A549 (cell line): ENCODE measurements at regions not wholly inside any gene's neighbourhood (a gene's known extent, or its start where the extent isn't known, plus 50 kb on each side); places are given as distances from the start of the nearest gene placed in this dataset.

Source experiments
- ATAC-seq, 2 experiments: fragments of 200-7000 bp in 1 of 2; fragments of >200 bp in 1 of 2; cut with Nextera tagmentation in 1 of 2; cut with Tn5 transposase in 1 of 2; 3 replicates each; pipeline versions ENCODE4 v1.8.0 to v1.9.1; 2018 to 2020; ENCODE audit warnings: mild to moderate bottlenecking in 1 of 2, moderate library complexity in 1 of 2
- CTCF ChIA-PET: fragments of 300-600 bp; sonication (Branson Sonifier 250); formaldehyde crosslinking; extraction: SDS; loops from one replicate; lab custom pipeline; 2021; ENCODE audit warnings: antibody characterized with exemption, inconsistent platforms; lab: Yijun Ruan, JAX
- POLR2A ChIA-PET: fragments of 350-600 bp; formaldehyde crosslinking; extraction: SDS; loops from one replicate; lab custom pipeline; 2021; ENCODE audit warnings: antibody characterized with exemption, inconsistent platforms; lab: Yijun Ruan, JAX
- DNase-seq, 2 experiments: peaks; one replicate each; pipeline versions ENCODE4 v3.0.0 to v3.0.0-alpha.2; 2011 to 2016; ENCODE audit warnings: low read depth in 1 of 2, low spot score in 1 of 2
- FAIRE-seq: peaks from 2 replicates; lab custom pipeline; 2011; peaks lifted over from hg19 to GRCh38; lab: Jason Lieb, UNC
- H3K27ac ChIP-seq, 2 experiments: fragments of >200 bp; sonication (Bioruptor Twin); formaldehyde crosslinking; 3 replicates each; pipeline ENCODE4 v1.5.1; 2016 to 2017
- H3K4me1 ChIP-seq: fragments of >200 bp; sonication (Bioruptor Twin); formaldehyde crosslinking; 3 replicates; pipeline ENCODE4 v1.6.1; 2016
- H3K4me2 ChIP-seq: fragments of >200 bp; sonication (Bioruptor Twin); formaldehyde crosslinking; 3 replicates; pipeline ENCODE4 v1.6.1; 2016
- H3K4me3 ChIP-seq: fragments of >200 bp; sonication (Bioruptor Twin); formaldehyde crosslinking; 3 replicates; pipeline ENCODE4 v1.5.1; 2016
- H3K9me3 ChIP-seq: fragments of >200 bp; sonication (Bioruptor Twin); formaldehyde crosslinking; 3 replicates; pipeline ENCODE4 v1.6.1; 2016
- CBX8 ChIP-seq: fragments of 200-600 bp; sonication (generic); IDR thresholded peaks from 2 replicates; pipeline ENCODE4 v1.6.1; 2016
- CHD2 ChIP-seq: fragments of 150-350 bp; IDR thresholded peaks from 2 replicates; pipeline ENCODE4 v1.6.1; 2014; ENCODE audit warnings: low read length; ENCODE audit not compliant: partially characterized antibody
- ESRRA ChIP-seq: fragments of 150-350 bp; IDR thresholded peaks from 2 replicates; pipeline ENCODE4 v1.6.1; 2014; ENCODE audit warnings: mild to moderate bottlenecking, low read length, borderline replicate concordance
- FOSL2 ChIP-seq, 2 experiments: fragments of 450-650 bp in 1 of 2; fragments of >200 bp in 1 of 2; sonication (Bioruptor Twin) in 1 of 2; formaldehyde crosslinking; IDR thresholded peaks; 2 replicates each; pipeline versions ENCODE4 v1.5.0 to v1.6.1; 2016 to 2020; ENCODE audit warnings: mild to moderate bottlenecking in 1 of 2, moderate library complexity in 1 of 2
- FOXS1 ChIP-seq: fragments of 250-450 bp; sonication (Bioruptor Pico); IDR thresholded peaks from 2 replicates; pipeline ENCODE4 v1.5.0; 2020; ENCODE audit warnings: mild to moderate bottlenecking, moderate library complexity
- GATA3 ChIP-seq: IDR thresholded peaks from 2 replicates; pipeline ENCODE4 v1.6.1; 2012; ENCODE audit warnings: borderline replicate concordance
- HMGXB4 ChIP-seq: fragments of 250-450 bp; sonication (Bioruptor Pico); IDR thresholded peaks from 2 replicates; pipeline ENCODE4 v1.5.0; 2021; ENCODE audit warnings: mild to moderate bottlenecking, moderate library complexity, borderline replicate concordance
- HOXB5 ChIP-seq: fragments of 250-450 bp; sonication (Bioruptor Pico); IDR thresholded peaks from 2 replicates; pipeline ENCODE4 v1.5.0; 2020; ENCODE audit warnings: mild to moderate bottlenecking, moderate library complexity
- JUN ChIP-seq, 2 experiments: fragments of >200 bp; sonication (Bioruptor Twin); formaldehyde crosslinking; IDR thresholded peaks; 2 replicates in 1 of 2; 3 replicates in 1 of 2; pipeline ENCODE4 v1.6.1; 2016 to 2017
- JUNB ChIP-seq: fragments of >200 bp; sonication (Bioruptor Twin); formaldehyde crosslinking; IDR thresholded peaks from 2 replicates; pipeline ENCODE4 v1.6.1; 2016
- KDM5A ChIP-seq: fragments of 200-600 bp; sonication (generic); IDR thresholded peaks from 2 replicates; pipeline ENCODE4 v1.6.1; 2016; ENCODE audit warnings: antibody characterized with exemption, mild to moderate bottlenecking
- MAFK ChIP-seq: fragments of 450-650 bp; IDR thresholded peaks from 2 replicates; pipeline ENCODE4 v1.6.1; 2014; ENCODE audit not compliant: partially characterized antibody
- MAX ChIP-seq: IDR thresholded peaks from 2 replicates; pipeline ENCODE4 v1.6.1; 2012
- NPAS2 ChIP-seq: fragments of 250-450 bp; sonication (Bioruptor Pico); IDR thresholded peaks from 2 replicates; pipeline ENCODE4 v1.8.0; 2022; ENCODE audit warnings: mild to moderate bottlenecking, moderate library complexity, borderline replicate concordance
- POLR2A ChIP-seq: IDR thresholded peaks from 2 replicates; pipeline ENCODE4 v1.6.1; 2012; ENCODE audit warnings: mild to moderate bottlenecking, low read length
- RAD21 ChIP-seq, 2 experiments: fragments of >200 bp in 1 of 2; sonication (Bioruptor Twin) in 1 of 2; formaldehyde crosslinking in 1 of 2; IDR thresholded peaks in 1 of 2; conservative IDR thresholded peaks in 1 of 2; 2 replicates in 1 of 2; 3 replicates in 1 of 2; pipeline ENCODE4 v1.6.1; 2012 to 2018; ENCODE audit warnings: inconsistent platforms in 1 of 2
- RFX5 ChIP-seq: fragments of 450-650 bp; IDR thresholded peaks from 2 replicates; pipeline ENCODE4 v1.7.1; 2014; ENCODE audit warnings: antibody characterized with exemption, mild to moderate bottlenecking, moderate library complexity
- SREBF2 ChIP-seq: fragments of 450-650 bp; IDR thresholded peaks from 2 replicates; pipeline ENCODE4 v1.6.1; 2014; ENCODE audit warnings: mild to moderate bottlenecking, moderate library complexity
- TP53 ChIP-seq: fragments of 250-450 bp; sonication (Bioruptor Pico); IDR thresholded peaks from 2 replicates; pipeline ENCODE4 v1.5.0; 2021; ENCODE audit warnings: mild to moderate bottlenecking, moderate library complexity
- ZC3H11A ChIP-seq: fragments of 450-650 bp; IDR thresholded peaks from 2 replicates; pipeline ENCODE4 v1.6.1; 2014; ENCODE audit warnings: antibody characterized with exemption, mild to moderate bottlenecking
- ZFP36 ChIP-seq: fragments of 450-650 bp; IDR thresholded peaks from 2 replicates; pipeline ENCODE4 v1.6.1; 2014; ENCODE audit warnings: borderline replicate concordance; ENCODE audit not compliant: partially characterized antibody
- ZSCAN20 ChIP-seq: fragments of 250-450 bp; sonication (Bioruptor Pico); IDR thresholded peaks from 2 replicates; pipeline ENCODE4 v1.8.0; 2022; ENCODE audit warnings: mild to moderate bottlenecking, moderate library complexity
- WGBS: methylation state at CpG from one replicate; pipeline ENCODE4 v1.1.6; 2017; ENCODE audit errors: missing lambda C conversion rate; 5-methylcytosine and 5-hydroxymethylcytosine counted together
- TF ChIP-seq, protein P1 (sequence below): fragments of 200-600 bp; sonication (generic); IDR thresholded peaks from 2 replicates; pipeline ENCODE4 v1.6.1; 2016; ENCODE audit warnings: antibody characterized with exemption, mild to moderate bottlenecking, moderate library complexity
- TF ChIP-seq, protein P2 (sequence below): fragments of >200 bp; sonication (Bioruptor Twin); formaldehyde crosslinking; IDR thresholded peaks from 3 replicates; pipeline ENCODE4 v1.6.1; 2016

- POLR2A ChIA-PET: no interaction called here
- H3K9me3 ChIP-seq: no peaks in the 10 kb centered on the region
- H3K4me3 ChIP-seq: no peak overlapping the region
- TF ChIP-seq KDM5A: no peak
- TF ChIP-seq GATA3: no peak
- no peak for TF ChIP-seq FOSL2 (IDR thresholded peaks at IDR 0.05)
- no peak for TF ChIP-seq FOSL2 (CRISPR knock-in tag; IDR thresholded peaks at IDR 0.05)
- TF ChIP-seq, protein P1, sequence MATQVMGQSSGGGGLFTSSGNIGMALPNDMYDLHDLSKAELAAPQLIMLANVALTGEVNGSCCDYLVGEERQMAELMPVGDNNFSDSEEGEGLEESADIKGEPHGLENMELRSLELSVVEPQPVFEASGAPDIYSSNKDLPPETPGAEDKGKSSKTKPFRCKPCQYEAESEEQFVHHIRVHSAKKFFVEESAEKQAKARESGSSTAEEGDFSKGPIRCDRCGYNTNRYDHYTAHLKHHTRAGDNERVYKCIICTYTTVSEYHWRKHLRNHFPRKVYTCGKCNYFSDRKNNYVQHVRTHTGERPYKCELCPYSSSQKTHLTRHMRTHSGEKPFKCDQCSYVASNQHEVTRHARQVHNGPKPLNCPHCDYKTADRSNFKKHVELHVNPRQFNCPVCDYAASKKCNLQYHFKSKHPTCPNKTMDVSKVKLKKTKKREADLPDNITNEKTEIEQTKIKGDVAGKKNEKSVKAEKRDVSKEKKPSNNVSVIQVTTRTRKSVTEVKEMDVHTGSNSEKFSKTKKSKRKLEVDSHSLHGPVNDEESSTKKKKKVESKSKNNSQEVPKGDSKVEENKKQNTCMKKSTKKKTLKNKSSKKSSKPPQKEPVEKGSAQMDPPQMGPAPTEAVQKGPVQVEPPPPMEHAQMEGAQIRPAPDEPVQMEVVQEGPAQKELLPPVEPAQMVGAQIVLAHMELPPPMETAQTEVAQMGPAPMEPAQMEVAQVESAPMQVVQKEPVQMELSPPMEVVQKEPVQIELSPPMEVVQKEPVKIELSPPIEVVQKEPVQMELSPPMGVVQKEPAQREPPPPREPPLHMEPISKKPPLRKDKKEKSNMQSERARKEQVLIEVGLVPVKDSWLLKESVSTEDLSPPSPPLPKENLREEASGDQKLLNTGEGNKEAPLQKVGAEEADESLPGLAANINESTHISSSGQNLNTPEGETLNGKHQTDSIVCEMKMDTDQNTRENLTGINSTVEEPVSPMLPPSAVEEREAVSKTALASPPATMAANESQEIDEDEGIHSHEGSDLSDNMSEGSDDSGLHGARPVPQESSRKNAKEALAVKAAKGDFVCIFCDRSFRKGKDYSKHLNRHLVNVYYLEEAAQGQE: no peak
- no peak for TF ChIP-seq ZSCAN20 (CRISPR knock-in tag)
- no peak for TF ChIP-seq POLR2A
- no peak for TF ChIP-seq FOXS1 (CRISPR knock-in tag)
- no peak for TF ChIP-seq RAD21 (conservative IDR thresholded peaks at IDR 0.05 in 1 of 2, IDR thresholded peaks at IDR 0.05 in 1 of 2)
- no peak for TF ChIP-seq JUNB
- no peak for TF ChIP-seq CBX8
- no peak for TF ChIP-seq HOXB5 (CRISPR knock-in tag)
- TF ChIP-seq, all 56 proteins: peak for 0
- FAIRE-seq: no peak
- CTCF ChIA-PET: no interaction called here
- no peaks in the 10 kb centered on the region for H3K4me1 ChIP-seq
- no peak for DNase-seq
- H3K27ac ChIP-seq: no peak overlapping the region
- no peak overlapping the region for H3K4me2 ChIP-seq
- no peak for ATAC-seq
Measured at GRCh38 chr18:27467073-27467472, 282.0 kb upstream of the CHST9 start.

GRCh38 chr18:27461957-27462356 is 276.8 kb upstream of the CHST9 start:
- ATAC-seq (no peak), DNase-seq (no peak), FAIRE-seq (no peak)
- POLR2A ChIA-PET: no interaction called here
- TF ChIP-seq ZC3H11A: no peak
- TF ChIP-seq HMGXB4 (CRISPR knock-in tag): no peak
- no peak for TF ChIP-seq ESRRA
- no peak for TF ChIP-seq JUN (IDR thresholded peaks at IDR 0.05)
- no peak for TF ChIP-seq MAFK
- TF ChIP-seq FOSL2 (IDR thresholded peaks at IDR 0.05): no peak
- TF ChIP-seq FOSL2 (CRISPR knock-in tag; IDR thresholded peaks at IDR 0.05): no peak
- TF ChIP-seq MAX: no peak
- no peak for TF ChIP-seq NPAS2
- TF ChIP-seq GATA3: no peak
- TF ChIP-seq FOXS1 (CRISPR knock-in tag): no peak
- TF ChIP-seq RFX5: no peak
- no peak for TF ChIP-seq SREBF2
- TF ChIP-seq ZFP36: no peak
- no peak for TF ChIP-seq ZSCAN20 (CRISPR knock-in tag)
- TF ChIP-seq, protein P2, sequence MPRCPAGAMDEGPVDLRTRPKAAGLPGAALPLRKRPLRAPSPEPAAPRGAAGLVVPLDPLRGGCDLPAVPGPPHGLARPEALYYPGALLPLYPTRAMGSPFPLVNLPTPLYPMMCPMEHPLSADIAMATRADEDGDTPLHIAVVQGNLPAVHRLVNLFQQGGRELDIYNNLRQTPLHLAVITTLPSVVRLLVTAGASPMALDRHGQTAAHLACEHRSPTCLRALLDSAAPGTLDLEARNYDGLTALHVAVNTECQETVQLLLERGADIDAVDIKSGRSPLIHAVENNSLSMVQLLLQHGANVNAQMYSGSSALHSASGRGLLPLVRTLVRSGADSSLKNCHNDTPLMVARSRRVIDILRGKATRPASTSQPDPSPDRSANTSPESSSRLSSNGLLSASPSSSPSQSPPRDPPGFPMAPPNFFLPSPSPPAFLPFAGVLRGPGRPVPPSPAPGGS: no peak
- TF ChIP-seq JUNB: no peak
- no peak for TF ChIP-seq TP53 (CRISPR knock-in tag)
- no peak for TF ChIP-seq CHD2
- Histone ChIP-seq H3K4me2 (no peak overlapping the region), H3K27ac (no peak overlapping the region), H3K9me3 (no peaks in the 10 kb centered on the region), H3K4me1 (no peaks in the 10 kb centered on the region), H3K4me3 (no peak overlapping the region)
- CTCF ChIA-PET: no interaction called here
- 0% methylated on average over 1 of the region's 1 CpG for WGBS
